HG02973 (cell line): ENCODE measurements at regions not wholly inside any gene's neighbourhood (a gene's known extent, or its start where the extent isn't known, plus 50 kb on each side); places are given as distances from the start of the nearest gene placed in this dataset.
"Not testable (repeated sequence)": the region's sequence is repeated elsewhere in the genome, so short reads cannot be mapped to it uniquely, and the experiment has no call there.

Source experiments
- ATAC-seq: cut with Tn5 transposase; IDR thresholded peaks from one replicate; pipeline ENCODE4 v1.9.1; 2021; ENCODE audit warnings: moderate library complexity; ENCODE audit not compliant: unreplicated experiment

DNA sequence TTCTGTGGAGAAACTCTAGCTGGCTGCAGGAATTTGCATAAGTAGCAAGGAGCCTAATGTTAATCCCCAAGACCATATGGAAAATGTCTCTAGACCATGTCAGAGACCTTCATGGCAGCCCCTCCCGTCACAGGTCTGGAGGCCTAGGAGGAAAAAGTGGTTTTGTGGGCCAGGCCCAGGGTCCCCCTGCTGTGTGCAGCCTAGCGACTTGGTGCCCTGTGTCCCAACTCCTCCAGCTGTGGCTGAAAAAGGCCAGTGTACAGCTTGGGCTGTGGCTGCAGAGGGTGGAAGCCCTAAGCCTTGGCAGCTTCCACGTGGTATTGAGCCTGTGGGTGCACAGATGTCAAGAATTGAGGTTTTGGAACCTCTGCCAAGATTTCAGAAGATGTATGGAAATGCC lies 306.9 kb upstream of the CA10 start:
- ATAC-seq = no peak

GRCh38 chr17:52451294-52451861 lies 292.9 kb upstream of the CA10 start:
- no peak for ATAC-seq

DNA sequence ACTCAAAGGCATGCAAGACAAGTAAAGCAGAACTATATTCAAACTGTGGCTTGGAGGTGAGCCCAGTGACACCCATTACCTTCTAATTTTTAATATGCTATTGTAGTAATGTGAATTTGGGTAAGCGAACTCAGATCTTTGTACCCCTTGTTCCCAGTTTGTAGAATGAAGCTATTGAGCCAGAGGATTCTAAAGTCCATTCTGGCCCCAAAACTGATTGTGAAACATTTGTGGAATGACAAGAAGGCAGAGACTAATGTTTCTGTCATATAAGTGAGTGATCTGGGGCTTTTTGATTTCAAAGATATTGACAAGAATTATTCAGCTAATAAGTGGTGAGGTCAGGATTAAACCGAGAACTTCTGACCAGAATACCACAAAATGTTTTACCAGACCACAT lies 283.8 kb upstream of the CA10 start:
- no peak for ATAC-seq

DNA sequence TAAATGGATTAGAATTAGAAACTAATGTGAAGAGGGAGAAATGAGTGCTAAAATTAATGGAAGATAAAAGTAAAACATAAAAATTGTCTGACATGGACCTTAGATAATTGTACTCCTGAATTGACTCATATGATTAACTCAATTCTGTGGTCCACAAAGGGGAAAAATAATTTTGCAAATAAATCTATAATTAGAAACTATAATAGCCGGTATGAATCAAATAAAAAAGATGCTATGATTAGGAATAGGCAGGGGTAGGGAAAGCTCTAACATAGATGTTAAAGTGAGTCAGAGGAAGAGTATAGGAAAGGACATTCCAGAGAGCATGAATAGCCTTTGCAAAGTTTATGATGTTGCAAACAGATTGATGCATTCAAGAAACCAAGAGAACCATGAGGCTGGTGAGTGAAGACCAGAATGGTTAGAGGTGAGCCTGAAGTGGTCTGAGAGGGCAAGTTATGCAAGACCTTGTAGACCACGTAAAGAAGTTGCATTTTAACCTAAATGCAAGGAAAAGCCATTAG lies 262.1 kb upstream of the CA10 start:
- no peak for ATAC-seq

GRCh38 chr17:52419229-52419641 lies 260.7 kb upstream of the CA10 start:
- ATAC-seq = no peak

DNA sequence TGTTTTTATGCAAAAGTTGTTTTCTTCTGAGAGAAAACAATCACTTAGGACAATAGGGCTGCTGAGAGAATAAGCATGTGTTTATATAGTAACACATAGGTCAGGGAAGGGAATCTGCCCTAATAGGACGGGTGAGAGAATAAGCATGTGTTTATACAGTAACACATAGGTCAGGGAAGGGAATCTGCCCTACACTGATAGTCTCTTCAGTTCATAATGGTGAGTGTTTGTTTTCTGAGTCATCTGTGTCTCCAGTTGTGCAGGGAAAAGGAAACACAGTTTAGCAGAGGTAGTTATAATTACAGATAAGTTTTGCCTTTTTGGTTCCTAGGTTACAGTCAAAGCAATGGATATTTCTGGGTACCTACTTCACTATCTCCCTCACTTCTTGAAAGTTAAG lies 252.3 kb upstream of the CA10 start:
- no peak for ATAC-seq

DNA sequence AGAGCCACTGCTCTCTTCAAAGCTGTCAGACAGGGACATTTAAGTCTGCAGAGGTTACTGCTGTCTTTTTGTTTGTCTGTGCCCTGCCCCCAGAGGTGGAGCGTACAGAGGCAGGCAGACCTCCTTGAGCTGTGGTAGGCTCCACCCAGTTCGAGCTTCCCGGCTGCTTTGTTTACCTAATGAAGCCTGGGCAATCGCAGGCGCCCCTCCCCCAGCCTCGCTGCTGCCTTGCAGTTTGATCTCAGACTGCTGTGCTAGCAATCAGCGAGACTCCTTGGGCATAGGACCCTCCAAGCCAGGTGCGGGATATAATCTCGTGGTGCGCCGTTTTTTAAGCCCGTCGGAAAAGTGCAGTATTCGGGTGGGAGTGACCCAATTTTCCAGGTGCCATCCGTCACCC lies 250.7 kb upstream of the CA10 start:
- not testable (repeated sequence) for ATAC-seq

- no peak for ATAC-seq
Observed at GRCh38 chr17:52395308-52395707, 236.8 kb upstream of the CA10 start.

DNA sequence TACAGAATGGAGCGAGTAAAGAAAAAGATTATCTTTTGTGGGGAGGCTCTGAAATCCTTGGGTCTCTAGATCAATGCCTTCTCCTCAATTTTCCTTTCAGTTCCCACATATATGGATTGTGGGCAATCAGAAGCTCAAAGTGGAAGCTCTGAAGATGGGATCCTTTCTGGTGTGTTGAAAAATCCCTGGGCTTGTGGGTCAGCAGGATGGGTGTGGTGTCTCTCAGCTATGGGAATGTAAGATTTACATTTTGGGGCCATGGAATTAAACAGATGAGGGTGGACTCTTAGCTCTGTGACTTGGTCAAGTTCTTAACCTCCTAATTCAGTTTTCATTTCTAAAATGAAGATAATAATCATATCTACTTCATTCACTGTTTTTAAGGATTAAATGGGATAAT lies 231.9 kb upstream of the CA10 start:
- ATAC-seq = no peak

- no peak for ATAC-seq
Observed at GRCh38 chr17:52389632-52390031, 231.1 kb upstream of the CA10 start.

- no peak for ATAC-seq
Observed at GRCh38 chr17:52388941-52389340, 230.4 kb upstream of the CA10 start.

DNA sequence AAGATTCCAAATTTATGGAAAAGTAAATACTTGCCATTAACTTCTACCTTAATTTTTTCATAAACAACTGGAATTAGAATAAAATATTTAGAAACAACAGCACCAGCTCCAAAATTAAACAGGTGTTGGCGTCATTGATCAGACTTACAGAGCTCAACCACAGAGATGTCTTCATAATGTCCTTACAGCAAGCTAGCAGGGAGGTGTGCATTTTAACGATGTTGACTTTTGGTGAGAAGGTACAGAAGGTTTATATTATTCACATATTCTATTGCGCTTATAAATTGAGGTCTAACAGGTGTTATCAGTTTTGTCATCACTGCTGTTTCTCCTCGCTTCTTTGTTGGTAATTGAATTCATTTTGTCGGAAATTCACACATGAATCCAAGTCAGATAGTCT lies 226.2 kb upstream of the CA10 start:
- ATAC-seq = no peak

GRCh38 chr17:52383493-52384100 lies 225.1 kb upstream of the CA10 start:
- peak; percentile 60 for ATAC-seq

GRCh38 chr17:52378860-52379259 lies 220.3 kb upstream of the CA10 start:
- ATAC-seq = no peak

GRCh38 chr17:52376137-52376536 lies 217.6 kb upstream of the CA10 start:
- no peak for ATAC-seq

GRCh38 chr17:52368886-52369285 lies 210.4 kb upstream of the CA10 start:
- ATAC-seq = no peak

DNA sequence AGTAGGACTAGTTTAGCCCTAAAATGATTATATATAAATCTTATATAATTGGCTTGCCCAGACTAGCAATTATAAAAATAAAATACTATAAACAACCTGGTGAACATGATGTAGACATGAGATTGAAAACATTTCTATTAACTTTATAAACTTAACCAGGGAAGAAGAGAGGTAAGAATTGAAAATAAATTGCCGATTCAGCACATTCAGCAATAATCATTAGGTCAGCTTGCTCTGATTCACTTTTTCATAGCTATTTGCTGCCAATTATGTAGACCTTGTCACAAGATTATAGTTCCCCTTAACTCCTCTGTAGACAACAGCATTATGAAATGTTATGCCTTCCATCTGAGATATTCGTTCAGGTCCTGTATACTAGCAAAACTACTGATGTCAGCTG lies 199.3 kb upstream of the CA10 start:
- no peak for ATAC-seq

- no peak for ATAC-seq
Observed at GRCh38 chr17:52336796-52337195, 178.3 kb upstream of the CA10 start.

DNA sequence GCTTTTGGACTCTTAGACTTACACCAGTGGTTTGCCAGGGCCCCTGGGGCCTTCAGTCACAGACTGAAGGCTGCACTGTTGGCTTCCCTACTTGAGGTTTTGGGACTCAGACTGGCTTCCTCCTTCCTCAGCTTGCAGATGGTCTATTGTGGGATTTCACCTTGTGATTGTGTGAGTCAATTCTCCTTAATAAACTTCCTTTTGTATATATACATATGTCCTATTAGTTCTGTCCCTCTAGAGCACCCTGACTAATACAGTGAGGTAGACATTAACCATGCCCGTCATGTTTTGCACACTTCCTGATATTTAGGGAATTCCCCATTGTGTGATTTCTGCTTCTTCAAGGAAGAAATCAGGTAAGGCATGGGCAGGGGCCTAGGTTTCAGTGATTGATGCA lies 147.8 kb upstream of the CA10 start:
- ATAC-seq = no peak

DNA sequence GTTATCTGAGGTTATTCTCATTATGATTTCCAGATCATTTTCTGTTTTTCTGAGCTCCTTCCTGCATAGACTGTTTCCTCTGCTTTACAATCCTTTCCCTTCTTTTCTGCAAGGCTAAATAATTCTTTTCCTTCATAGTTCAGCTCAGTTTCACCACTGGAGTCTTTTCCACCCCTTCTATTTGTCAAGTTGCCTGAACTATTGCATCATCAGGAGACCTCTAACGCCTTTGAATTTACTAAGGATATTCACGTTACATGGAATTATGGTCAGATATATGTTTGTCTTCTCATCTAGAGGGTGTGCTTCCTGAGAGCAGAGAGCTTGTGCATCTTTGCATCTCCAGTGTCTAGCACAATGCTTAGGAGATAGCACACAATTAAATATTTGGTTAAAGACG lies 140.4 kb upstream of the CA10 start:
- no peak for ATAC-seq

DNA sequence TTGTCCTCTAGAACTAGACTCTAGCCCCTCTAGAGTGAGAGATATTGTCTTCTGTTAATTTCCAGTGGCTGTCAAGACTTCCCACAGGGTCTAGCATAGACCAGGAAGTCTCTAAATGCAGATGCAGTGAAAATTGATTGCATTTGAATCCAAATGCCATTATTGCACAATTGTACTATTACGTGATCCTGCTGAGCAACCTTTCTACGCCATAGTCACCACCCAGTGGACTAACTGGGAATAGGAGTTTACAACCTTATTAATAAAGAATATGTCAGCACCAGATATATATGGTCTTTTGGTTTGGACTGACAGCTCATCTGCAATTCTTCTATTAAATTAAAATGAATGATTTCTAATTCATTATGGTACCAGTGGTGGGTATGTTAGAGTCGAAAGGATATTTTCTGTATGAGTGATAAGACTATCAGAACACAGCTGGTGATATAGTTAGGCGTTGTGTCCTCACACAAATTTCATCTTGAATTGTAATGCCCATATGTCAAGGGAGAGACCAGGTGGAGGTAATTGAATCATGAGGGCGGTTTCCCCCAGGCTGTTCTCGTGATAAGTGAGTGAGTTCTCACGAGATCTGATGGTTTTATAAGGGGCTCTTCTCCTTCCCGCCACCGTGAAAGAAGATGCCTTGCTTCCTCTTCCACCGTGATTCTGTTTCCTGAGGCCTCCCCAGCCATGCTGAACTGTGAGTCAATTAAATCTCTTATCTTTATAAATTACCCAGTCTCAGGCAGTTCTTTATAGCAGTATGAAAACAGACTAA lies 138.9 kb upstream of the CA10 start:
- ATAC-seq = no peak

- no peak for ATAC-seq
Observed at GRCh38 chr17:52294301-52294700, 135.8 kb upstream of the CA10 start.
